Panc1 (cell line): ENCODE measurements at regions not wholly inside any gene's neighbourhood (a gene's known extent, or its start where the extent isn't known, plus 50 kb on each side); places are given as distances from the start of the nearest gene placed in this dataset.

Experiments
- ATAC-seq: fragments of 200-7000 bp; cut with Tn5 transposase; 2 replicates; pipeline ENCODE4 v1.9.1; 2020; ENCODE audit warnings: mild to moderate bottlenecking, moderate library complexity
- BruUV-seq: library from RNA; stranded (reverse); fragments of 400-500 nt; replicated peaks from 2 replicates; lab custom pipeline; 2021; lab: Mats Ljungman, UMichigan
- CTCF ChIA-PET: fragments of 300-600 bp; sonication (Branson Sonifier 250); formaldehyde crosslinking; loops from one replicate; lab custom pipeline; 2022; ENCODE audit warnings: antibody characterized with exemption; lab: Charles Lee
- POLR2A ChIA-PET: fragments of 300-600 bp; sonication (Branson Sonifier 250); formaldehyde crosslinking; loops from one replicate; lab custom pipeline; 2022; ENCODE audit warnings: antibody characterized with exemption; lab: Charles Lee
- DNase-seq: peaks from one replicate; pipeline ENCODE4 v3.0.0-alpha.2; 2010; ENCODE audit warnings: low read depth, low spot score
- H3K27ac ChIP-seq: 2 replicates; pipeline ENCODE4 v1.5.1; 2011; ENCODE audit warnings: mild to moderate bottlenecking, low read length, inconsistent platforms
- H3K27me3 ChIP-seq: fragments of 200-500 bp; sonication (Bioruptor generic); 2 replicates; pipeline ENCODE4 v1.6.0; 2014; ENCODE audit warnings: low read length, inconsistent platforms; ENCODE audit not compliant: control insufficient read depth, insufficient read depth
- H3K36me3 ChIP-seq: fragments of 200-500 bp; sonication (Bioruptor generic); 2 replicates; pipeline ENCODE4 v1.5.1; 2014; ENCODE audit warnings: inconsistent platforms, mild to moderate bottlenecking, low read length, moderate library complexity; ENCODE audit not compliant: control insufficient read depth, insufficient read depth
- H3K4me1 ChIP-seq: 2 replicates; pipeline ENCODE4 v1.5.1; 2011; ENCODE audit warnings: inconsistent platforms, mild to moderate bottlenecking, low read length, moderate library complexity; ENCODE audit not compliant: control insufficient read depth, insufficient read depth
- H3K4me3 ChIP-seq, 2 experiments: 2 replicates each; pipeline ENCODE4 v1.5.1; 2011 to 2012; ENCODE audit warnings: low read depth in 2 of 2, low read length in 2 of 2, mild to moderate bottlenecking in 2 of 2, inconsistent platforms in 1 of 2, moderate library complexity in 1 of 2
- H3K9me3 ChIP-seq: fragments of 200-500 bp; sonication (Bioruptor generic); 2 replicates; pipeline ENCODE4 v1.5.1; 2014; ENCODE audit warnings: low read depth, mild to moderate bottlenecking, inconsistent platforms, low read length, moderate library complexity; ENCODE audit not compliant: control insufficient read depth, insufficient read depth
- POLR2AphosphoS5 ChIP-seq: IDR thresholded peaks from 2 replicates; pipeline ENCODE4 v1.6.1; 2012; ENCODE audit warnings: mild to moderate bottlenecking, low read depth, low read length, moderate library complexity
- SIN3A ChIP-seq: IDR thresholded peaks from 2 replicates; pipeline ENCODE4 v1.6.1; 2012; ENCODE audit warnings: low read depth, mild to moderate bottlenecking, low read length, moderate library complexity, borderline replicate concordance; ENCODE audit not compliant: insufficient read depth
- TCF7L2 ChIP-seq: IDR thresholded peaks from 2 replicates; pipeline ENCODE4 v1.6.1; 2011; ENCODE audit warnings: mild to moderate bottlenecking, low read depth, low read length, inconsistent platforms
- in situ Hi-C: cut with HindIII; loops from 2 replicates; pipeline ENCODE4 v1.10.0; 2016; ENCODE audit warnings: low sequenced_read_pairs, low pct_unique_long_range_greater_than_20kb
- intact Hi-C: fragments of 100-400 bp; cut with micrococcal nuclease; formaldehyde crosslinking; loops from one replicate; pipeline ENCODE4 v1.10.0; 2022; ENCODE audit not compliant: unreplicated experiment
- TF ChIP-seq, protein P1 (sequence below), 2 experiments: IDR thresholded peaks; 2 replicates each; pipeline ENCODE4 v1.6.1; 2011 to 2012; ENCODE audit warnings: low read depth in 2 of 2, control low read depth in 1 of 2, low read length in 1 of 2, mild to moderate bottlenecking in 1 of 2, moderate library complexity in 1 of 2; ENCODE audit not compliant: insufficient read depth in 1 of 2
- TF ChIP-seq, protein P2 (sequence below): fragments of 450-650 bp; IDR thresholded peaks from 2 replicates; pipeline ENCODE4 v1.5.1; 2017; ENCODE audit warnings: mild to moderate bottlenecking

DNA sequence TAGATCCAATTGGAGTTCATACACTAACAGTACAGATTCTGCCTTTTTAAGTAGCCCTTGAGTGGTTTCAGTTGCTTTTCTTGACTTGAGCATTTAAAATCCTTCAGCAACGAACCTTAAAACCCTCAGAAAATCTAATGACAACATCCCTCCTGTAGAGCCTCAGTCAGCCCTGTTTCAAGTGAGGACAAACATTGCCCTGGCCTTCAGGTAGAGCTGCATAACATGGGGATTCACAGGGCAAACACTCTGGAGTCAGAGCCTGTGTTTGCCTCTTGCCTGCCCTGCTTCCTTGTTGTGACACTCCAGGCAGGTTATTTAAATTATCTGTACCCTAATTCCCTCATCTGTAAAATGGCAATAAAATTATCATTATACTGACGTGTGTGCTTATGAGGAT, 96.1 kb upstream of the KCNA3 start:
- no peak overlapping the region for H3K27ac ChIP-seq
- intact Hi-C loops (no loop called here), in situ Hi-C loops (no loop called here)
- H3K36me3 ChIP-seq: no peaks in the 10 kb centered on the region
- no peak overlapping the region for H3K4me3 ChIP-seq
- no peaks in the 10 kb centered on the region for H3K4me1 ChIP-seq
- H3K9me3 ChIP-seq: no peaks in the 10 kb centered on the region
- ChIA-PET POLR2A (no interaction called here), CTCF (no interaction called here)
- TF ChIP-seq, protein P1, sequence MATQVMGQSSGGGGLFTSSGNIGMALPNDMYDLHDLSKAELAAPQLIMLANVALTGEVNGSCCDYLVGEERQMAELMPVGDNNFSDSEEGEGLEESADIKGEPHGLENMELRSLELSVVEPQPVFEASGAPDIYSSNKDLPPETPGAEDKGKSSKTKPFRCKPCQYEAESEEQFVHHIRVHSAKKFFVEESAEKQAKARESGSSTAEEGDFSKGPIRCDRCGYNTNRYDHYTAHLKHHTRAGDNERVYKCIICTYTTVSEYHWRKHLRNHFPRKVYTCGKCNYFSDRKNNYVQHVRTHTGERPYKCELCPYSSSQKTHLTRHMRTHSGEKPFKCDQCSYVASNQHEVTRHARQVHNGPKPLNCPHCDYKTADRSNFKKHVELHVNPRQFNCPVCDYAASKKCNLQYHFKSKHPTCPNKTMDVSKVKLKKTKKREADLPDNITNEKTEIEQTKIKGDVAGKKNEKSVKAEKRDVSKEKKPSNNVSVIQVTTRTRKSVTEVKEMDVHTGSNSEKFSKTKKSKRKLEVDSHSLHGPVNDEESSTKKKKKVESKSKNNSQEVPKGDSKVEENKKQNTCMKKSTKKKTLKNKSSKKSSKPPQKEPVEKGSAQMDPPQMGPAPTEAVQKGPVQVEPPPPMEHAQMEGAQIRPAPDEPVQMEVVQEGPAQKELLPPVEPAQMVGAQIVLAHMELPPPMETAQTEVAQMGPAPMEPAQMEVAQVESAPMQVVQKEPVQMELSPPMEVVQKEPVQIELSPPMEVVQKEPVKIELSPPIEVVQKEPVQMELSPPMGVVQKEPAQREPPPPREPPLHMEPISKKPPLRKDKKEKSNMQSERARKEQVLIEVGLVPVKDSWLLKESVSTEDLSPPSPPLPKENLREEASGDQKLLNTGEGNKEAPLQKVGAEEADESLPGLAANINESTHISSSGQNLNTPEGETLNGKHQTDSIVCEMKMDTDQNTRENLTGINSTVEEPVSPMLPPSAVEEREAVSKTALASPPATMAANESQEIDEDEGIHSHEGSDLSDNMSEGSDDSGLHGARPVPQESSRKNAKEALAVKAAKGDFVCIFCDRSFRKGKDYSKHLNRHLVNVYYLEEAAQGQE (IDR thresholded peaks at IDR 0.05; ENCODE audit: insufficient read depth in 1 of 2, low read depth in 2 of 2, low read length in 1 of 2): no peak
- TF ChIP-seq SIN3A (no peak), TCF7L2 (no peak), POLR2AphosphoS5 (no peak)
- TF ChIP-seq, protein P2, sequence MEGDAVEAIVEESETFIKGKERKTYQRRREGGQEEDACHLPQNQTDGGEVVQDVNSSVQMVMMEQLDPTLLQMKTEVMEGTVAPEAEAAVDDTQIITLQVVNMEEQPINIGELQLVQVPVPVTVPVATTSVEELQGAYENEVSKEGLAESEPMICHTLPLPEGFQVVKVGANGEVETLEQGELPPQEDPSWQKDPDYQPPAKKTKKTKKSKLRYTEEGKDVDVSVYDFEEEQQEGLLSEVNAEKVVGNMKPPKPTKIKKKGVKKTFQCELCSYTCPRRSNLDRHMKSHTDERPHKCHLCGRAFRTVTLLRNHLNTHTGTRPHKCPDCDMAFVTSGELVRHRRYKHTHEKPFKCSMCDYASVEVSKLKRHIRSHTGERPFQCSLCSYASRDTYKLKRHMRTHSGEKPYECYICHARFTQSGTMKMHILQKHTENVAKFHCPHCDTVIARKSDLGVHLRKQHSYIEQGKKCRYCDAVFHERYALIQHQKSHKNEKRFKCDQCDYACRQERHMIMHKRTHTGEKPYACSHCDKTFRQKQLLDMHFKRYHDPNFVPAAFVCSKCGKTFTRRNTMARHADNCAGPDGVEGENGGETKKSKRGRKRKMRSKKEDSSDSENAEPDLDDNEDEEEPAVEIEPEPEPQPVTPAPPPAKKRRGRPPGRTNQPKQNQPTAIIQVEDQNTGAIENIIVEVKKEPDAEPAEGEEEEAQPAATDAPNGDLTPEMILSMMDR: no peak
- ATAC-seq: no peak
- 0 out of 2 replicates have a peak, but pooled peaks cover 2% of the 10 kb centered on the region for H3K27me3 ChIP-seq
- no peak for DNase-seq
- no TSS peak for BruUV-seq

DNA sequence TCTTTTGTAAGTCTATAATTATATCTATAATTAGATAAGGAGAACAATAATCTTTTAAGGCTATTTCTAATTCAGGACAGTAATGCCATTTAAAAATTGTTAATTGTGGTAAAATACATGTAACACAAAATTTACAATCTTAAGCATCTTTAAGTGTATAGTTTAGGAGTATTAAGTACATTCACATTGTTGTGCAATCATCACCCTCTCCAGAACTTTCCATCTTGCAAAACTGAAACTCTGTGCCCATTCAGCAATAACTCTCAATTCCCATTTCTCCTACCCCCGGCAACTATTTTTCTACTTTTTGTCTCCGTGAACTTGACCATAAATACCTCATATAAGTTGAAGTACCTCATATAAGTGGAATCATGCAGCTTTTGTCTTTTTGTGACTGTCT, 93.9 kb upstream of the KCNA3 start:
- H3K36me3 ChIP-seq: no peaks in the 10 kb centered on the region
- ChIA-PET POLR2A (no interaction called here), CTCF (no interaction called here)
- no peaks in the 10 kb centered on the region for H3K4me1 ChIP-seq
- in situ Hi-C loops (no loop called here), intact Hi-C loops (loop anchor here (5.0 kb wide), 1 partner anchor 136 kb away; no protein-coding TSS in a partner anchor)
- 0 out of 2 replicates have a peak, but pooled peaks cover 2% of the 10 kb centered on the region for H3K27me3 ChIP-seq
- H3K9me3 ChIP-seq: no peaks in the 10 kb centered on the region
- ATAC-seq (no peak), DNase-seq (no peak)
- no TSS peak for BruUV-seq
- H3K27ac ChIP-seq: no peak overlapping the region
- H3K4me3 ChIP-seq: no peak overlapping the region
- TF ChIP-seq TCF7L2 (no peak), POLR2AphosphoS5 (no peak), SIN3A (no peak)
- TF ChIP-seq, protein P1 (IDR thresholded peaks at IDR 0.05; ENCODE audit: insufficient read depth in 1 of 2, low read depth in 2 of 2, low read length in 1 of 2): no peak
- TF ChIP-seq, protein P2: no peak
